Ishikawa (cell line): ENCODE measurements at regions not wholly inside any gene's neighbourhood (a gene's known extent, or its start where the extent isn't known, plus 50 kb on each side); places are given as distances from the start of the nearest gene placed in this dataset.

Experiments
- CEBPB ChIP-seq: IDR thresholded peaks from 2 replicates; pipeline ENCODE4 v1.6.1; 2012
- EGR1 ChIP-seq: IDR thresholded peaks from 2 replicates; pipeline ENCODE4 v1.6.1; 2012
- EP300 ChIP-seq: IDR thresholded peaks from 2 replicates; pipeline ENCODE4 v1.6.1; 2012; ENCODE audit warnings: borderline replicate concordance
- MAX ChIP-seq: IDR thresholded peaks from 2 replicates; pipeline ENCODE4 v1.6.1; 2012
- NFIC ChIP-seq: IDR thresholded peaks from 2 replicates; pipeline ENCODE4 v1.6.1; 2012
- TCF12 ChIP-seq: IDR thresholded peaks from 2 replicates; pipeline ENCODE4 v1.6.1; 2012; ENCODE audit warnings: low read depth
- YY1 ChIP-seq: IDR thresholded peaks from 2 replicates; pipeline ENCODE4 v1.6.1; 2012; ENCODE audit warnings: low read depth
- ZBTB7A ChIP-seq: IDR thresholded peaks from 2 replicates; pipeline ENCODE4 v1.6.1; 2012; ENCODE audit warnings: low read depth

GRCh38 chr18:22674272-22674671 is 256.6 kb upstream of the CTAGE1 start:
- TF ChIP-seq EP300 (no peak), MAX (no peak), TCF12 (no peak), NFIC (no peak), EGR1 (no peak), CEBPB (no peak), ZBTB7A (no peak), YY1 (no peak)
